ENCODE measurements at regions not wholly inside any gene's neighbourhood (a gene's known extent, or its start where the extent isn't known, plus 50 kb on each side); places are given as distances from the start of the nearest gene placed in this dataset.

DNA sequence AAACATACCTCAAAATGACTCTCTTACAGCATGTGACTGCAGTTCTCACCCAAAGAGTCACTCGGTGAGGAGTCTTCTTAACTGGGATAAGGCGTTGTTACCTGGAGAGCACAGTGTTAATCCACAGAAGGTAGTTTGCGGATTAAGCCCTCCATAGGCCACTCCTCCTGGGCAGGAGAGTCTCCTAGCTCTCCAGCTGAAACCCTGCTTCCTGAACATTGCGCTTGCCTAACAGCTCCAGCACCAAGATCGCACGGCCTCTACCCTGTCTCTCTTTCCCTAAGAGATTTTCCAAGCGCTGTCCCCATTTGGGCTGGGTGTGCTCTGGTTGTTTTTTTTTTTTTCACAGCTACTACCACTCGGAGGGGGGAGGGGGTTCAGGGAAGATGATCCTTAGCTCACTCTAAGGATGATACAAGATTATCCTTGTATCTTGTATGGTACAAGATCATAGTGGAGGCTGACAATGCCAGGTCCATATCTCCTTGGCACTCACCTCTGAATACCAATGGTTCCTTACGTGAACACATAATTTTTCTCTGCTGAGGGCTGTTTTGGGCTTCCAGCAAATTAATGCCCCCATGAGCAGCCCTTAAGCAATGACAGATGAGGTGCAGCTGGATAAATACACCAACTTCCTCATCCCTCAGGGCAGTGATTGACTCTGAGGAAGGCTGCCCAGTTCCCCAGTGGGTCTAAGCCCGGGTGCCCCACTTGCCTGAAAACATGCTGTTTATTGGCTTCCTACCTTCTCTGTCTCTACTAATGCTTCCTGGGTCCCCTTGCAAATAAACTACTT, 185.2 kb upstream of the TSC22D2 start:
- Histone ChIP-seq H3K36me3 (ENCODE audit: control insufficient read depth in 5 of 5, insufficient read depth in 5 of 5, low read length in 5 of 5) (no peaks in the 10 kb centered on the region), H3K27me3 (ENCODE audit: control insufficient read depth in 5 of 5, insufficient read depth in 4 of 5, low read length in 5 of 5) (peaks cover 0 to 16% (median 4%) of the 10 kb centered on the region in 5 donors)

DNA sequence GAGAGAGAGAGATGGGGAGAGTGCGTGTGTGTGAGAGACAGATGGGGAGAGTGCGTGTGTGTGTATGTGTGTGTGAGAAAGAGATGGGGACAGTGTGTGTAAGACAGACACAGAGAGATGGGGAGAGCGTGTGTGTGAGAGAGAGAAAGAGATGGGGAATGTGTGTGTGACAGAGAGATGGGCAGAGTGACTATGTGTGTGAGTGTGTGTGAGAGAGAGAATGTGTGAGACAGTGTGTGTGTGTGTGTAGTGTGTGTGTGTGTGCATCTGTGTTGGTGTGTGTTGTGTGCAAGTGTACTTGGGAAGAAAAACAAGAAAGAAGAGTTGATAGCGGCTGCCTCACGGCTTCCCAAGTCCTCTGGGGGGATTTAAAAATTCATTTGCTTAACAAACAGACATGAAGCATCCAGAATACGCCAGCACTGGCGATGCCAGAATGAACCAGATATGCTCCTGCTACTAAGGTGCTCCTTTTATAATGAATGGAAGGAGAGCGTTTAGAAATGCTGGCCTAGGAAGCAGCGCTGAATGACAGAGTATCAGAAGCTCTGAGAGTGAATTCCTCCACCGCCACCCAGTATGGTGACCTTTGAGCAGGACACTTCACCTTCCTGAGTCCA, 186.1 kb upstream of the TSC22D2 start:
- H3K9me3 ChIP-seq (ENCODE audit: control insufficient read depth in 5 of 5, low read length in 5 of 5) = peaks cover 0 to 10% (median 4%) of the 10 kb centered on the region in 5 donors
- peaks cover 0 to 15% (median 5%) of the 10 kb centered on the region in 5 donors for H3K4me1 ChIP-seq (ENCODE audit: control insufficient read depth in 5 of 5, insufficient read depth in 5 of 5, low read length in 5 of 5)
- H3K9ac ChIP-seq (ENCODE audit: low read length in 5 of 5) = no peak overlapping the region
- peaks cover 0 to 16% (median 4%) of the 10 kb centered on the region in 5 donors for H3K27me3 ChIP-seq (ENCODE audit: control insufficient read depth in 5 of 5, insufficient read depth in 4 of 5, low read length in 5 of 5)
- H3K27ac ChIP-seq (ENCODE audit: low read depth, low read length) = no peak overlapping the region
- H3K36me3 ChIP-seq (ENCODE audit: control insufficient read depth in 5 of 5, insufficient read depth in 5 of 5, low read length in 5 of 5) = no peaks in the 10 kb centered on the region
- no peak overlapping the region for H3K4me3 ChIP-seq (ENCODE audit: low read depth in 1 of 5, low read length in 5 of 5)

More for the DNA sequence above, 185.2 kb upstream of the TSC22D2 start:
- H3K27ac ChIP-seq (ENCODE audit: low read depth, low read length) = no peak overlapping the region
- H3K9ac ChIP-seq (ENCODE audit: low read length in 5 of 5) = no peak overlapping the region
- H3K4me3 ChIP-seq (ENCODE audit: low read depth in 1 of 5, low read length in 5 of 5) = no peak overlapping the region
- H3K4me1 ChIP-seq (ENCODE audit: control insufficient read depth in 5 of 5, insufficient read depth in 5 of 5, low read length in 5 of 5) = peaks cover 0 to 15% (median 5%) of the 10 kb centered on the region in 5 donors
- H3K9me3 ChIP-seq (ENCODE audit: control insufficient read depth in 5 of 5, low read length in 5 of 5) = peaks cover 0 to 4% (median 2%) of the 10 kb centered on the region in 5 donors

DNA sequence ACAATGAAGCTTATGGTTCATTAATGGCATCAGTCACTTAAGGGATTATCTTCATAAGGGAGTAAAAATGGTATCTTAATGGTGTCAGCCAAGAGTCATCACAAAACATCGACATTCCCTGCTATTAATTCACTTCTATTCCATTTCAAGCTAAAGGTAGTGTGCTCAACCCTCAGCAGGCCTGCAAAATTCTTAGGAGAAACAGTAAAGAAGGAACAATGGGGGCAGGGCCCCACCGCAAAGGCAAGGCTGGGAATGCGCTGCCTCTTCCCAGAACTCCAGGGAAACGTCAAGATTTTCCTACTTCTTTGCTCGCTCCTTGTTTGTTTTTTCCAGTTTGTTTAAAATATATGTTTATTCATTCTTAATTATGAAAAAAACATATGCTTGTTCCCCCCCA, 187.3 kb upstream of the TSC22D2 start:
- Histone ChIP-seq H3K27me3 (ENCODE audit: control insufficient read depth in 5 of 5, insufficient read depth in 4 of 5, low read length in 5 of 5) (peaks cover 0 to 16% (median 4%) of the 10 kb centered on the region in 5 donors), H3K4me3 (ENCODE audit: low read depth in 1 of 5, low read length in 5 of 5) (peak overlapping the region; percentile 32 to 52 (median 35)), H3K9ac (ENCODE audit: low read length in 5 of 5) (peak overlapping the region in 1 of 5 donors; percentile 8), H3K4me1 (ENCODE audit: control insufficient read depth in 5 of 5, insufficient read depth in 5 of 5, low read length in 5 of 5) (peaks cover 0 to 13% (median 5%) of the 10 kb centered on the region in 5 donors), H3K9me3 (ENCODE audit: control insufficient read depth in 5 of 5, low read length in 5 of 5) (peaks cover 0 to 10% (median 4%) of the 10 kb centered on the region in 5 donors), H3K27ac (ENCODE audit: low read depth, low read length) (no peak overlapping the region), H3K36me3 (ENCODE audit: control insufficient read depth in 5 of 5, insufficient read depth in 5 of 5, low read length in 5 of 5) (no peaks in the 10 kb centered on the region)

DNA sequence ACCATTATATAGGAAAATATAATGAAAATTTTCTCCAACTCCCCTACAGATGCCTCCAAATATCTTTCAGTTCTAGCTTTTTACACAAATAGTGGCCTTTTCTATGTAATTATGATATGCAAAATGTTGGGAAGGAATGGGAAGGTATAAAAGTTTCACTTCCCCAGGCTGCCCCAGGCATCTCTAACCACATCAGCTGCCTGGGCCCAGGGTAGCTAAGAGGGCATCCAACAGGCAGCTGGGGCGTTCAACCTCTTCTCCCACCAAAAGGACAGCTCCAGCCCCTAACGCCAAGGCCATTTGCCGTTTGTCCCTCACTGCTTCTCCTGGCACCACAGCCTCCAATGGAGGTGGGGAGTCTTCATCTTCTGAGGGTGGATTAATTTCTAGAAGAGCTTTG, 188.1 kb upstream of the TSC22D2 start:
- Histone ChIP-seq H3K9me3 (ENCODE audit: control insufficient read depth in 5 of 5, low read length in 5 of 5) (peaks cover 0 to 10% (median 4%) of the 10 kb centered on the region in 5 donors), H3K4me1 (ENCODE audit: control insufficient read depth in 5 of 5, insufficient read depth in 5 of 5, low read length in 5 of 5) (peaks cover 0 to 13% (median 5%) of the 10 kb centered on the region in 5 donors), H3K36me3 (ENCODE audit: control insufficient read depth in 5 of 5, insufficient read depth in 5 of 5, low read length in 5 of 5) (no peaks in the 10 kb centered on the region), H3K9ac (ENCODE audit: low read length in 5 of 5) (no peak overlapping the region), H3K4me3 (ENCODE audit: low read depth in 1 of 5, low read length in 5 of 5) (no peak overlapping the region), H3K27me3 (ENCODE audit: control insufficient read depth in 5 of 5, insufficient read depth in 4 of 5, low read length in 5 of 5) (peaks cover 0 to 16% (median 6%) of the 10 kb centered on the region in 5 donors), H3K27ac (ENCODE audit: low read depth, low read length) (no peak overlapping the region)

DNA sequence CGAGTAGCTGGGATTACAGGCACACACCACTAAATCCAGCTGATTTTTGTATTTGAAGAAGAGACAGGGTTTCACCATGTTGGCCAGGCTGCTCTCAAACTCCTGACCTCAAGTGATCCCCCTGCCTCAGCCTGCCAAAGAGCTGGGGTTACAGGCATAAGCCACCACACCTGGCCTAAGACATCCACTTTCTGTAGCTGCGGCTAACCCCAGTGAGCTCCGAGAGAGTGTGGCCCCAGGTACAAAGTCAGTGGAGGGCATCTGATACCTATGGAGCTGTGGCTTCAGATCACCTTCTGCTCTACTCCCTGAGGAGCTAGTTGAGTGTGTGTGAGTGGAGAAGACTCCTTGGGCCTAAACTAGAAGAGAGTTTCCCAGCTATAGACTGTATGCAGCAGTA, 189.3 kb upstream of the TSC22D2 start:
- H3K27ac ChIP-seq (ENCODE audit: low read depth, low read length) = no peak overlapping the region
- no peak overlapping the region for H3K4me3 ChIP-seq (ENCODE audit: low read depth in 1 of 5, low read length in 5 of 5)
- H3K36me3 ChIP-seq (ENCODE audit: control insufficient read depth in 5 of 5, insufficient read depth in 5 of 5, low read length in 5 of 5) = no peaks in the 10 kb centered on the region
- peaks cover 0 to 10% (median 4%) of the 10 kb centered on the region in 5 donors for H3K9me3 ChIP-seq (ENCODE audit: control insufficient read depth in 5 of 5, low read length in 5 of 5)
- peaks cover 0 to 8% (median 3%) of the 10 kb centered on the region in 5 donors for H3K27me3 ChIP-seq (ENCODE audit: control insufficient read depth in 5 of 5, insufficient read depth in 4 of 5, low read length in 5 of 5)
- peaks cover 0 to 13% (median 5%) of the 10 kb centered on the region in 5 donors for H3K4me1 ChIP-seq (ENCODE audit: control insufficient read depth in 5 of 5, insufficient read depth in 5 of 5, low read length in 5 of 5)
- H3K9ac ChIP-seq (ENCODE audit: low read length in 5 of 5) = no peak overlapping the region

DNA sequence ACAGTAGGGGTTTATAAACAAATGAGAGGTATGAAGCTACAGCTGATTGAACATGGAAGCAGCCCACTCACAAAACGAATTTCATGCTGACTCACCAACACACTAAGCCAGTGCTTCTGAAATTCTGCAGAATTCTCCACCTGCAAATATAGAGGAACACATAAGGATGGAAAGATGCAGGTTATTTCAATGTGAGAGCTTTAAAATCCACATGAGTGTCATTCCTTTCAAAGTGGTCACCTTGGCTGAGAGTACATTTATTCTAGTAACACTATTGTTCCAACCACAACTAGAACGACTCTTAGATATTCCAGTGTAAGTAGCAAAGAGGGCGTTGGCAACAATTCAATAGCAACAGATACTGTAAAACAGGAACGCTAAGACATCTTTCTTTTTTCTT, 189.9 kb upstream of the TSC22D2 start:
- Histone ChIP-seq H3K4me3 (ENCODE audit: low read depth in 1 of 5, low read length in 5 of 5) (no peak overlapping the region), H3K4me1 (ENCODE audit: control insufficient read depth in 5 of 5, insufficient read depth in 5 of 5, low read length in 5 of 5) (peaks cover 0 to 13% (median 5%) of the 10 kb centered on the region in 5 donors), H3K27me3 (ENCODE audit: control insufficient read depth in 5 of 5, insufficient read depth in 4 of 5, low read length in 5 of 5) (peaks cover 0 to 8% (median 3%) of the 10 kb centered on the region in 5 donors), H3K9me3 (ENCODE audit: control insufficient read depth in 5 of 5, low read length in 5 of 5) (peaks cover 0 to 10% (median 4%) of the 10 kb centered on the region in 5 donors), H3K27ac (ENCODE audit: low read depth, low read length) (no peak overlapping the region), H3K9ac (ENCODE audit: low read length in 5 of 5) (no peak overlapping the region), H3K36me3 (ENCODE audit: control insufficient read depth in 5 of 5, insufficient read depth in 5 of 5, low read length in 5 of 5) (no peaks in the 10 kb centered on the region)

DNA sequence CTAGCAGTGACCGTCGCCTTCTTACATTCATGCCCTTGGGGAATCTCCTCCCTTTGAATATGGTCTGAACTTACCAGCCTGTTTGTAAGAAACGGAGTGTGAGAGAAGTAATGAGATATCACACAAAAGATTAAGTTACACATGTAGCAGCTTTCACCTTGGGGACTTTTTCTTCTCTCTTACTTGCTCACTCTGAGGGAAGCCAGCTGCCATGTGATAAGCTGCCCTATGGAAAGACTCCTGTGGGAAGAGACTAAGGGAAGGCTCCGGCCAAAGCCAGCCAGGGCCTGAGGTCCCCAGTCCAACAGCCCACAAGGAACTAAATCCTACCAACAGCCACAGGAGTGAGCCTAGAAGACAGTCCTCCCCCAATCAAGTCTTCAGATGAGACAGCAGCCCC, 190.4 kb upstream of the TSC22D2 start:
- no peaks in the 10 kb centered on the region for H3K36me3 ChIP-seq (ENCODE audit: control insufficient read depth in 5 of 5, insufficient read depth in 5 of 5, low read length in 5 of 5)
- H3K4me1 ChIP-seq (ENCODE audit: control insufficient read depth in 5 of 5, insufficient read depth in 5 of 5, low read length in 5 of 5) = peaks cover 0 to 13% (median 5%) of the 10 kb centered on the region in 5 donors
- H3K27me3 ChIP-seq (ENCODE audit: control insufficient read depth in 5 of 5, insufficient read depth in 4 of 5, low read length in 5 of 5) = peaks cover 0 to 8% (median 3%) of the 10 kb centered on the region in 5 donors
- H3K27ac ChIP-seq (ENCODE audit: low read depth, low read length) = no peak overlapping the region
- H3K4me3 ChIP-seq (ENCODE audit: low read depth in 1 of 5, low read length in 5 of 5) = no peak overlapping the region
- peaks cover 0 to 10% (median 4%) of the 10 kb centered on the region in 5 donors for H3K9me3 ChIP-seq (ENCODE audit: control insufficient read depth in 5 of 5, low read length in 5 of 5)
- no peak overlapping the region for H3K9ac ChIP-seq (ENCODE audit: low read length in 5 of 5)

DNA sequence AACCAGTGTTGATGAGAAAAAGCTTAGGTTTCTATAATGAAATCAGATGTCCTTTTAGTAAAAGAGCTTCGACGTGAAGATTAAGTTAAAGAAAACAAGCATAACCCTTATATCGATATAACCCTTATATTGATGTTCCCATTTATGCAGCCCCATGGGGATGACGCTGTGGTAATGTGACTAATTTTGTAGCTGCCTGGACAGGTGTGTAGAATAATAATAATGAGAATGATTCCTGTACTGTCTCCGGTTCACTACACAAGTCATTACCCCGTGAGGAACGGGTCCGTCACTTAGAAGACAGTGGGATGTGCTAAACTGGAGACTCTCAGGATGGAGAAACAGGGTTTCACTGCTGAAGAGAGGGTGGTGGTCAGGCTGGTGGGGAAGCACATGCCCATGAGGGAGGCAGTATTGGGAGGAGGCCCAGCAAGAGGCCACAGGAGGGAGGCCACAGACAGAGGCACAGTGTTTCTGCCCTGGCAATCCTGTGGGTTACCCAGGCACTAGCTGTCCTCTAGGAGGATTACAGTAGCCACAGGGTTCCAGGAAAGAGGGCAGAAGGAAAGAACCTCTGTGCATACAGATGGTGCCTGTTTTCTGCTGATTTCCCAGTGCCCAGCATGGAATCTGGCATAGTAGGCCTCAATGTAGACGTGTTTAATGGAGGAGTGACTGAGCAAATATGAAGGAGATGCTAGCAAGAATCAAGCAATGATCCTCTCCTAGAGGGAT, 191.1 kb upstream of the TSC22D2 start:
- Histone ChIP-seq H3K27me3 (ENCODE audit: control insufficient read depth in 5 of 5, insufficient read depth in 4 of 5, low read length in 5 of 5) (peaks cover 0 to 8% (median 3%) of the 10 kb centered on the region in 5 donors), H3K4me1 (ENCODE audit: control insufficient read depth in 5 of 5, insufficient read depth in 5 of 5, low read length in 5 of 5) (peaks cover 0 to 13% (median 5%) of the 10 kb centered on the region in 5 donors), H3K27ac (ENCODE audit: low read depth, low read length) (no peak overlapping the region), H3K9me3 (ENCODE audit: control insufficient read depth in 5 of 5, low read length in 5 of 5) (peaks cover 0 to 10% (median 4%) of the 10 kb centered on the region in 5 donors), H3K36me3 (ENCODE audit: control insufficient read depth in 5 of 5, insufficient read depth in 5 of 5, low read length in 5 of 5) (no peaks in the 10 kb centered on the region), H3K9ac (ENCODE audit: low read length in 5 of 5) (no peak overlapping the region), H3K4me3 (ENCODE audit: low read depth in 1 of 5, low read length in 5 of 5) (no peak overlapping the region)

DNA sequence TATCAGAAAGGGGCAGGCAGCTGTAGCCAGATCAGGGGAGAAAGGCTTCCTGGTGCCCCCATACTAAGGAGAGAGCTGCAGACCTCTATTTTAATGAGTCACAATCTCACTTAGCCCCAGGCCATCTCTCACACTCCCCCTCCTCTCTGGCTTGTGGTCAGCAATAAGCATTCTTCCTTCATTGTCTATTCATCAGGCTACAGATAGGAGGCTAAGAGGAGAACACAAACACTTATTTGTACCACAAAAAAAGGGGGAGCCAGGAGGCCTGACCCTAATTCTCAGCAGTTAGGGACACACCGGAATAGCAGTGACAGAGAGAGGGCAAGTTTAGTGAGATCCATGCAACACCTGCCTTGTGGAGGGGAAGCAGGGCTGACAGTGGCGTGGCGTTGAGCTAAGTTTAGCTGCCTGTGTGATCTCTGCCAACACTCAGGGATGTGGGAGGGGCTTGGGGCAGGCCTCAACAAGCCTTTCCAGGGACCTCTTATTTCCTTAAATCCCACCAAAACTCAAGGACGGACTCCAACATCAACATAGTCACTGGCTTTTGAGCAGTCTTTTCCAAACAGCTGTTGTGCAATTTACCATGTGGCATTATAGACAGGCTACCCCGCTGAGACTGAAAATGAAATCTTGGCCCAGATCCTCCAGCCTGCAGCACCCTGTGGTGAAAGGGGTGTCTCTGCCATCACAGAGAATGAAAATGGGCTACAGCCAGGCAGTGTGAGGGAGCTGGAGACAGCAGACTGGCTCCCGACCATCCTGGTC, 191.9 kb upstream of the TSC22D2 start:
- H3K4me1 ChIP-seq (ENCODE audit: control insufficient read depth in 5 of 5, insufficient read depth in 5 of 5, low read length in 5 of 5) = peaks cover 0 to 10% (median 5%) of the 10 kb centered on the region in 5 donors
- no peak overlapping the region for H3K9ac ChIP-seq (ENCODE audit: low read length in 5 of 5)
- no peak overlapping the region for H3K4me3 ChIP-seq (ENCODE audit: low read depth in 1 of 5, low read length in 5 of 5)
- peaks cover 0 to 10% (median 4%) of the 10 kb centered on the region in 5 donors for H3K9me3 ChIP-seq (ENCODE audit: control insufficient read depth in 5 of 5, low read length in 5 of 5)
- H3K27me3 ChIP-seq (ENCODE audit: control insufficient read depth in 5 of 5, insufficient read depth in 4 of 5, low read length in 5 of 5) = peaks cover 0 to 4% (median 0%) of the 10 kb centered on the region in 5 donors
- no peaks in the 10 kb centered on the region for H3K36me3 ChIP-seq (ENCODE audit: control insufficient read depth in 5 of 5, insufficient read depth in 5 of 5, low read length in 5 of 5)
- no peak overlapping the region for H3K27ac ChIP-seq (ENCODE audit: low read depth, low read length)

Data from subcutaneous abdominal adipose tissue (tissue), 5 donors.